HCT116 (cell line): ENCODE measurements at regions not wholly inside any gene's neighbourhood (a gene's known extent, or its start where the extent isn't known, plus 50 kb on each side); places are given as distances from the start of the nearest gene placed in this dataset.

Source experiments
- ATAC-seq: fragments of 200-7000 bp; cut with Tn5 transposase; 2 replicates; pipeline ENCODE4 v1.9.1; 2020; ENCODE audit warnings: mild to moderate bottlenecking, moderate library complexity
- BruUV-seq: library from RNA; stranded (reverse); fragments of 400-500 nt; replicated peaks from 2 replicates; lab custom pipeline; 2021; lab: Mats Ljungman, UMichigan
- CTCF ChIA-PET: fragments of 300-600 bp; sonication (Branson Sonifier 250); formaldehyde crosslinking; loops from one replicate; lab custom pipeline; 2021; ENCODE audit warnings: antibody characterized with exemption; lab: Charles Lee
- POLR2A ChIA-PET: fragments of 300-600, 350-600 bp; sonication (Branson Sonifier 250); formaldehyde crosslinking; loops from one replicate; lab custom pipeline; 2021; ENCODE audit warnings: antibody characterized with exemption; lab: Charles Lee
- RAD21 ChIA-PET, 2 experiments: fragments of 300-600 bp; sonication (Branson Sonifier 250); formaldehyde crosslinking; loops; one replicate each; lab custom pipeline; 2023; ENCODE audit warnings: low total read pairs in 2 of 2; ENCODE audit not compliant: uncharacterized antibody in 2 of 2, unreplicated experiment in 2 of 2, low non-redundant PET in 1 of 2; lab: Charles Lee
- DNase-seq: peaks from one replicate; pipeline ENCODE4 v3.0.0-alpha.2; 2010; ENCODE audit warnings: low read depth, low spot score
- H2AFZ ChIP-seq: fragments of 200-600 bp; shearing (Covaris generic), sonication (generic); 2 replicates; pipeline ENCODE4 v1.6.1; 2017; ENCODE audit warnings: low read depth, mixed run types, mixed read lengths, antibody characterized with exemption, low read length; ENCODE audit not compliant: poor library complexity, severe bottlenecking
- H3K27ac ChIP-seq: 2 replicates; pipeline ENCODE4 v1.5.1; 2012; ENCODE audit warnings: low read depth, low read length
- H3K27me3 ChIP-seq: fragments of 200-600 bp; sonication (generic); 2 replicates; pipeline ENCODE4 v1.6.1; 2016; ENCODE audit warnings: mixed run types, low read length, mixed read lengths; ENCODE audit not compliant: insufficient read depth
- H3K36me3 ChIP-seq, 2 experiments: fragments of 200-500 bp in 1 of 2; fragments of 200-600 bp in 1 of 2; sonication (Bioruptor generic) in 1 of 2; sonication (generic) in 1 of 2; 2 replicates each; pipeline versions ENCODE4 v1.5.1 to v1.6.1; 2014 to 2016; ENCODE audit warnings: low read length in 2 of 2, inconsistent platforms in 1 of 2, mixed read lengths in 1 of 2, mixed run types in 1 of 2; ENCODE audit not compliant: insufficient read depth in 2 of 2, control insufficient read depth in 1 of 2
- H3K4me1 ChIP-seq, 2 experiments: fragments of 200-600 bp in 1 of 2; sonication (generic) in 1 of 2; 2 replicates each; pipeline versions ENCODE4 v1.5.1 to v1.6.1; 2012 to 2017; ENCODE audit warnings: low read length in 2 of 2, inconsistent platforms in 1 of 2, mild to moderate bottlenecking in 1 of 2, mixed read lengths in 1 of 2, mixed run types in 1 of 2, moderate library complexity in 1 of 2; ENCODE audit not compliant: insufficient read depth in 2 of 2, control insufficient read depth in 1 of 2
- H3K4me2 ChIP-seq: fragments of 200-600 bp; sonication (generic); 2 replicates; pipeline ENCODE4 v1.6.1; 2017; ENCODE audit warnings: mixed run types, low read length, mixed read lengths
- H3K4me3 ChIP-seq, 2 experiments: fragments of 200-600 bp in 1 of 2; sonication (generic) in 1 of 2; replicated peaks in 1 of 2; 2 replicates each; pipeline ENCODE4 v1.5.1; 2011 to 2016; ENCODE audit warnings: low read length in 2 of 2, control low read depth in 1 of 2, low read depth in 1 of 2, mild to moderate bottlenecking in 1 of 2, mixed read lengths in 1 of 2, mixed run types in 1 of 2
- H3K79me2 ChIP-seq: fragments of 200-600 bp; sonication (generic); 2 replicates; pipeline ENCODE4 v1.6.1; 2017; ENCODE audit warnings: mild to moderate bottlenecking, mixed run types, low read length, moderate library complexity, mixed read lengths; ENCODE audit not compliant: insufficient read depth
- H3K9ac ChIP-seq: fragments of 200-600 bp; sonication (generic); 2 replicates; pipeline ENCODE4 v1.6.1; 2016; ENCODE audit warnings: low read length, mixed read lengths
- H3K9me2 ChIP-seq: fragments of 200-600 bp; sonication (generic), shearing (Covaris generic); 2 replicates; pipeline ENCODE4 v1.6.1; 2017; ENCODE audit warnings: mixed run types, mild to moderate bottlenecking, moderate library complexity; ENCODE audit not compliant: insufficient read depth
- H3K9me3 ChIP-seq, 2 experiments: fragments of 200-500 bp in 1 of 2; fragments of 200-600 bp in 1 of 2; sonication (Bioruptor generic) in 1 of 2; sonication (generic) in 1 of 2; 2 replicates each; pipeline ENCODE4 v1.6.1; 2014 to 2017; ENCODE audit warnings: low read length in 2 of 2, mixed read lengths in 2 of 2, inconsistent platforms in 1 of 2, low read depth in 1 of 2, mild to moderate bottlenecking in 1 of 2, mixed run types in 1 of 2, moderate library complexity in 1 of 2; ENCODE audit not compliant: control insufficient read depth in 1 of 2, insufficient read depth in 1 of 2
- H4K20me1 ChIP-seq: fragments of 200-600 bp; sonication (generic), shearing (Covaris generic); 2 replicates; pipeline ENCODE4 v1.6.1; 2017; ENCODE audit warnings: mixed run types, mild to moderate bottlenecking, moderate library complexity; ENCODE audit not compliant: insufficient read depth
- CBX3 ChIP-seq: IDR thresholded peaks from 2 replicates; pipeline ENCODE4 v1.6.1; 2012; ENCODE audit warnings: low read depth
- ELF1 ChIP-seq: IDR thresholded peaks from 2 replicates; pipeline ENCODE4 v1.6.1; 2012; ENCODE audit warnings: low read depth, borderline replicate concordance
- EZH2phosphoT487 ChIP-seq: fragments of 200-600 bp; IDR thresholded peaks from 2 replicates; pipeline ENCODE4 v1.6.1; 2018; ENCODE audit warnings: antibody characterized with exemption, borderline replicate concordance
- FOSL1 ChIP-seq: IDR thresholded peaks from 2 replicates; pipeline ENCODE4 v1.6.1; 2012; ENCODE audit warnings: low read depth
- JUND ChIP-seq: IDR thresholded peaks from 2 replicates; pipeline ENCODE4 v1.6.1; 2012
- MAX ChIP-seq: IDR thresholded peaks from 2 replicates; pipeline ENCODE4 v1.6.1; 2012
- POLR2A ChIP-seq: IDR thresholded peaks from 2 replicates; pipeline ENCODE4 v1.7.0; 2011; ENCODE audit warnings: borderline replicate concordance; ENCODE audit not compliant: insufficient read depth, insufficient read length; ENCODE audit errors: extremely low read depth
- POLR2AphosphoS5 ChIP-seq: IDR thresholded peaks from 2 replicates; pipeline ENCODE4 v1.6.1; 2011; ENCODE audit warnings: mild to moderate bottlenecking, low read depth, low read length, moderate library complexity
- REST ChIP-seq: IDR thresholded peaks from 2 replicates; pipeline ENCODE4 v1.6.1; 2012; ENCODE audit warnings: low read depth
- SIN3A ChIP-seq: IDR thresholded peaks from 2 replicates; pipeline ENCODE4 v1.6.1; 2012; ENCODE audit warnings: low read depth
- ZFX ChIP-seq: fragments of 450-650 bp; IDR thresholded peaks from 2 replicates; pipeline ENCODE4 v1.6.1; 2017
- intact Hi-C: fragments of 100-400 bp; cut with micrococcal nuclease; formaldehyde crosslinking; loops from 2 replicates; pipeline ENCODE4 v1.10.0; 2022

GRCh38 chr2:217562871-217563480 is 439.8 kb downstream of the TNS1 start:
- TF ChIP-seq SIN3A (no peak), POLR2AphosphoS5 (no peak), REST (no peak), ZFX (no peak), POLR2A (no peak), JUND (no peak), EZH2phosphoT487 (no peak), MAX (no peak), FOSL1 (no peak), ELF1 (no peak), CBX3 (no peak)
- TF ChIP-seq, all 23 proteins: peak for 0
- Histone ChIP-seq H4K20me1 (no peaks in the 10 kb centered on the region), H3K9me2 (no peaks in the 10 kb centered on the region), H3K9ac (no peak overlapping the region), H3K4me2 (no peak overlapping the region), H3K4me3 (no peak overlapping the region), H2AFZ (no peak overlapping the region), H3K27me3 (peaks cover 9% of the 10 kb centered on the region), H3K4me1 (no peaks in the 10 kb centered on the region), H3K27ac (no peak overlapping the region), H3K36me3 (no peaks in the 10 kb centered on the region), H3K79me2 (no peaks in the 10 kb centered on the region), H3K9me3 (no peaks in the 10 kb centered on the region)
- no peak for DNase-seq
- CTCF ChIA-PET: no interaction called here
- ATAC-seq: no peak
- RAD21 ChIA-PET: no interaction called here
- BruUV-seq: no TSS peak
- intact Hi-C loops: no loop called here
- POLR2A ChIA-PET: interaction anchor here (0.7 kb wide), 1 partner anchor 389 kb away, joined by 3 read pairs; no protein-coding TSS in a partner anchor
